GM12878 (cell line): ENCODE measurements at regions not wholly inside any gene's neighbourhood (a gene's known extent, or its start where the extent isn't known, plus 50 kb on each side); places are given as distances from the start of the nearest gene placed in this dataset.

Experiments
- ATAC-seq: fragments of 200-7000 bp; cut with Tn5 transposase; 3 replicates; pipeline ENCODE4 v1.9.1; 2020; ENCODE audit warnings: mild to moderate bottlenecking, moderate library complexity
- BruUV-seq: library from RNA; stranded (reverse); fragments of 400-500 nt; replicated peaks from 2 replicates; lab custom pipeline; 2021; lab: Mats Ljungman, UMichigan
- CTCF ChIA-PET: fragments of 300-600 bp; sonication (Branson Sonifier 250); formaldehyde crosslinking; extraction: SDS; loops from one replicate; lab custom pipeline; 2021; ENCODE audit warnings: inconsistent platforms; lab: Yijun Ruan, JAX
- POLR2A ChIA-PET: fragments of 350-600 bp; formaldehyde crosslinking; extraction: SDS; loops from one replicate; lab custom pipeline; 2021; ENCODE audit warnings: inconsistent platforms; lab: Charles Lee
- RAD21 ChIA-PET: fragments of 300-600 bp; sonication (Branson Sonifier 250); formaldehyde crosslinking; loops from one replicate; lab custom pipeline; 2023; ENCODE audit warnings: antibody characterized with exemption; ENCODE audit not compliant: unreplicated experiment; lab: Charles Lee
- SMC1A ChIA-PET: fragments of 300-600 bp; sonication (Branson Sonifier 250); formaldehyde crosslinking; loops from one replicate; lab custom pipeline; 2023; ENCODE audit not compliant: unreplicated experiment, uncharacterized antibody; lab: Charles Lee
- DNase-seq: peaks from one replicate; pipeline ENCODE4 v3.0.0-alpha.2; 2011; ENCODE audit warnings: low read depth, low spot score
- FAIRE-seq: peaks from 3 replicates; lab custom pipeline; 2011; peaks lifted over from hg19 to GRCh38; lab: Jason Lieb, UNC
- H2AFZ ChIP-seq: 2 replicates; pipeline ENCODE4 v1.6.0; 2011; ENCODE audit warnings: low read depth, low read length, control low read depth; ENCODE audit not compliant: control insufficient read depth
- H3K27ac ChIP-seq: 2 replicates; pipeline ENCODE4 v1.5.1; 2011; ENCODE audit warnings: control low read depth; ENCODE audit not compliant: control insufficient read depth, insufficient read depth
- H3K27me3 ChIP-seq, 2 experiments: replicated peaks in 1 of 2; 2 replicates each; pipeline versions ENCODE4 v1.6.0 to v1.6.1; 2011; ENCODE audit warnings: low read length in 1 of 2; ENCODE audit not compliant: control insufficient read depth in 2 of 2, insufficient read depth in 2 of 2
- H3K36me3 ChIP-seq, 2 experiments: 2 replicates each; pipeline ENCODE4 v1.5.1; 2011; ENCODE audit warnings: low read length in 1 of 2; ENCODE audit not compliant: control insufficient read depth in 2 of 2, insufficient read depth in 2 of 2
- H3K4me1 ChIP-seq: 2 replicates; pipeline ENCODE4 v1.6.1; 2011; ENCODE audit warnings: mild to moderate bottlenecking, low read length, moderate library complexity, mixed read lengths; ENCODE audit not compliant: control insufficient read depth, insufficient read depth
- H3K4me2 ChIP-seq: 2 replicates; pipeline ENCODE4 v1.6.0; 2011; ENCODE audit warnings: control low read depth; ENCODE audit not compliant: control insufficient read depth, insufficient read depth
- H3K4me3 ChIP-seq: fragments of 200-600 bp; sonication (generic); 2 replicates; pipeline ENCODE4 v1.5.1; 2016
- H3K79me2 ChIP-seq: 2 replicates; pipeline ENCODE4 v1.6.0; 2011; ENCODE audit warnings: low read length; ENCODE audit not compliant: control insufficient read depth, insufficient read depth
- H3K9ac ChIP-seq: 2 replicates; pipeline ENCODE4 v1.8.0; 2011; ENCODE audit warnings: low read length, control low read depth, mixed read lengths; ENCODE audit not compliant: control insufficient read depth, insufficient read depth
- H3K9me3 ChIP-seq: replicated peaks from 3 replicates; pipeline ENCODE4 v1.5.1; 2011; ENCODE audit warnings: mild to moderate bottlenecking, low read length; ENCODE audit not compliant: control insufficient read depth, insufficient read depth
- H4K20me1 ChIP-seq: 2 replicates; pipeline ENCODE4 v1.6.0; 2011; ENCODE audit not compliant: control insufficient read depth, insufficient read depth
- ATF2 ChIP-seq: IDR thresholded peaks from 2 replicates; pipeline ENCODE4 v1.6.1; 2012; ENCODE audit warnings: low read length, inconsistent platforms
- CHD1 ChIP-seq: IDR thresholded peaks from 2 replicates; pipeline ENCODE4 v1.6.1; 2012; ENCODE audit warnings: low read depth, low read length, improper control_type of control experiment
- POLR2AphosphoS2 ChIP-seq: IDR thresholded peaks from 2 replicates; pipeline ENCODE4 v1.6.1; 2011; ENCODE audit warnings: low read depth, mild to moderate bottlenecking, low read length, improper control_type of control experiment, moderate library complexity
- SMAD5 ChIP-seq: IDR thresholded peaks from 2 replicates; pipeline ENCODE4 v1.6.1; 2016; ENCODE audit warnings: antibody characterized with exemption, low read depth
- SPI1 ChIP-seq: IDR thresholded peaks from 2 replicates; pipeline ENCODE4 v1.6.1; 2011; ENCODE audit warnings: low read depth, mild to moderate bottlenecking, low read length, moderate library complexity, borderline replicate concordance; ENCODE audit not compliant: insufficient read depth
- SREBF1 ChIP-seq: IDR thresholded peaks from 2 replicates; pipeline ENCODE4 v1.6.1; 2012; ENCODE audit warnings: mild to moderate bottlenecking, low read length
- ZNF24 ChIP-seq: fragments of 450-650 bp; IDR thresholded peaks from 2 replicates; pipeline ENCODE4 v1.6.1; 2017; ENCODE audit warnings: antibody characterized with exemption, mild to moderate bottlenecking
- WGBS: methylation state at CpG from one replicate; pipeline ENCODE4 v1.1.6; 2016; ENCODE audit warnings: low lambda C conversion rate; ENCODE audit not compliant: insufficient replicate concordance, insufficient coverage; ENCODE audit errors: missing lambda C conversion rate; 5-methylcytosine and 5-hydroxymethylcytosine counted together
- in situ Hi-C: fragments of 300-500 bp; cut with MboI; formaldehyde crosslinking; loops from 9 replicates; pipeline ENCODE4 v1.14.3; 2018; ENCODE audit warnings: mixed read lengths
- intact Hi-C: fragments of 100-400 bp; cut with micrococcal nuclease; formaldehyde crosslinking; loops from one replicate; pipeline ENCODE4 v1.14.2; 2022; ENCODE audit not compliant: unreplicated experiment
- TF ChIP-seq, protein P1 (sequence below): fragments of 450-650 bp; IDR thresholded peaks from 2 replicates; pipeline ENCODE4 v1.6.1; 2018; ENCODE audit warnings: borderline replicate concordance, mild to moderate bottlenecking; ENCODE audit not compliant: partially characterized antibody
- TF ChIP-seq, protein P2 (sequence below): IDR thresholded peaks from 2 replicates; pipeline ENCODE4 v1.6.1; 2011; ENCODE audit warnings: mild to moderate bottlenecking, low read depth, low read length, moderate library complexity; ENCODE audit not compliant: insufficient replicate concordance
- TF ChIP-seq, protein P3 (sequence below): fragments of 450-650 bp; IDR thresholded peaks from 2 replicates; pipeline ENCODE4 v1.6.1; 2017; ENCODE audit warnings: mild to moderate bottlenecking, low read depth, inconsistent platforms; ENCODE audit not compliant: poor library complexity, severe bottlenecking

- WGBS = 0% methylated on average over 1 of the region's 1 CpG
- no peak overlapping the region for H3K27ac ChIP-seq
- no peaks in the 10 kb centered on the region for H3K36me3 ChIP-seq
- ATAC-seq = no peak
- intact Hi-C loops = no loop called here
- ChIA-PET SMC1A (no interaction called here), RAD21 (no interaction called here), CTCF (no interaction called here), POLR2A (no interaction called here)
- H4K20me1 ChIP-seq = no peaks in the 10 kb centered on the region
- H3K4me1 ChIP-seq = no peaks in the 10 kb centered on the region
- H3K79me2 ChIP-seq = no peaks in the 10 kb centered on the region
- H3K9me3 ChIP-seq = no peaks in the 10 kb centered on the region
- BruUV-seq = no TSS peak
- no peak overlapping the region for H3K4me2 ChIP-seq
- no peaks in the 10 kb centered on the region; a peak in 1 of 4 replicates for H3K27me3 ChIP-seq
- no peak overlapping the region for H3K9ac ChIP-seq
- H3K4me3 ChIP-seq = no peak overlapping the region
- no peak overlapping the region for H2AFZ ChIP-seq
- no peak for FAIRE-seq
- DNase-seq = no peak
- TF ChIP-seq SMAD5 (no peak), ATF2 (no peak), SREBF1 (no peak), CHD1 (no peak), ZNF24 (no peak), SPI1 (no peak), POLR2AphosphoS2 (no peak)
- TF ChIP-seq, protein P1, sequence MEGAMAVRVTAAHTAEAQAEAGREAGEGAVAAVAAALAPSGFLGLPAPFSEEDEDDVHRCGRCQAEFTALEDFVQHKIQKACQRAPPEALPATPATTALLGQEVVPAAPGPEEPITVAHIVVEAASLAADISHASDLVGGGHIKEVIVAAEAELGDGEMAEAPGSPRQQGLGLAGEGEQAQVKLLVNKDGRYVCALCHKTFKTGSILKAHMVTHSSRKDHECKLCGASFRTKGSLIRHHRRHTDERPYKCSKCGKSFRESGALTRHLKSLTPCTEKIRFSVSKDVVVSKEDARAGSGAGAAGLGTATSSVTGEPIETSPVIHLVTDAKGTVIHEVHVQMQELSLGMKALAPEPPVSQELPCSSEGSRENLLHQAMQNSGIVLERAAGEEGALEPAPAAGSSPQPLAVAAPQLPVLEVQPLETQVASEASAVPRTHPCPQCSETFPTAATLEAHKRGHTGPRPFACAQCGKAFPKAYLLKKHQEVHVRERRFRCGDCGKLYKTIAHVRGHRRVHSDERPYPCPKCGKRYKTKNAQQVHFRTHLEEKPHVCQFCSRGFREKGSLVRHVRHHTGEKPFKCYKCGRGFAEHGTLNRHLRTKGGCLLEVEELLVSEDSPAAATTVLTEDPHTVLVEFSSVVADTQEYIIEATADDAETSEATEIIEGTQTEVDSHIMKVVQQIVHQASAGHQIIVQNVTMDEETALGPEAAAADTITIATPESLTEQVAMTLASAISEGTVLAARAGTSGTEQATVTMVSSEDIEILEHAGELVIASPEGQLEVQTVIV = no peak
- TF ChIP-seq, protein P2, sequence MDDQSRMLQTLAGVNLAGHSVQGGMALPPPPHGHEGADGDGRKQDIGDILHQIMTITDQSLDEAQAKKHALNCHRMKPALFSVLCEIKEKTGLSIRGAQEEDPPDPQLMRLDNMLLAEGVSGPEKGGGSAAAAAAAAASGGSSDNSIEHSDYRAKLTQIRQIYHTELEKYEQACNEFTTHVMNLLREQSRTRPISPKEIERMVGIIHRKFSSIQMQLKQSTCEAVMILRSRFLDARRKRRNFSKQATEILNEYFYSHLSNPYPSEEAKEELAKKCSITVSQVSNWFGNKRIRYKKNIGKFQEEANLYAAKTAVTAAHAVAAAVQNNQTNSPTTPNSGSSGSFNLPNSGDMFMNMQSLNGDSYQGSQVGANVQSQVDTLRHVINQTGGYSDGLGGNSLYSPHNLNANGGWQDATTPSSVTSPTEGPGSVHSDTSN = no peak
- TF ChIP-seq, protein P3, sequence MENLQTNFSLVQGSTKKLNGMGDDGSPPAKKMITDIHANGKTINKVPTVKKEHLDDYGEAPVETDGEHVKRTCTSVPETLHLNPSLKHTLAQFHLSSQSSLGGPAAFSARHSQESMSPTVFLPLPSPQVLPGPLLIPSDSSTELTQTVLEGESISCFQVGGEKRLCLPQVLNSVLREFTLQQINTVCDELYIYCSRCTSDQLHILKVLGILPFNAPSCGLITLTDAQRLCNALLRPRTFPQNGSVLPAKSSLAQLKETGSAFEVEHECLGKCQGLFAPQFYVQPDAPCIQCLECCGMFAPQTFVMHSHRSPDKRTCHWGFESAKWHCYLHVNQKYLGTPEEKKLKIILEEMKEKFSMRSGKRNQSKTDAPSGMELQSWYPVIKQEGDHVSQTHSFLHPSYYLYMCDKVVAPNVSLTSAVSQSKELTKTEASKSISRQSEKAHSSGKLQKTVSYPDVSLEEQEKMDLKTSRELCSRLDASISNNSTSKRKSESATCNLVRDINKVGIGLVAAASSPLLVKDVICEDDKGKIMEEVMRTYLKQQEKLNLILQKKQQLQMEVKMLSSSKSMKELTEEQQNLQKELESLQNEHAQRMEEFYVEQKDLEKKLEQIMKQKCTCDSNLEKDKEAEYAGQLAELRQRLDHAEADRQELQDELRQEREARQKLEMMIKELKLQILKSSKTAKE = no peak
- TF ChIP-seq, all 136 proteins: peak for 0
- in situ Hi-C loops = no loop called here
Measured at GRCh38 chr11:93251922-93252321, 54.1 kb upstream of the SLC36A4 start.
